HepG2 (cell line): ENCODE measurements at regions not wholly inside any gene's neighbourhood (a gene's known extent, or its start where the extent isn't known, plus 50 kb on each side); places are given as distances from the start of the nearest gene placed in this dataset.

Experiments used
- ATAC-seq: fragments of 200-7000 bp; cut with Tn5 transposase; 3 replicates; pipeline ENCODE4 v1.9.1; 2020; ENCODE audit warnings: mild to moderate bottlenecking, moderate library complexity
- BruUV-seq: library from RNA; stranded (reverse); fragments of 400-500 nt; replicated peaks from 2 replicates; lab custom pipeline; 2021; lab: Mats Ljungman, UMichigan
- CTCF ChIA-PET: fragments of 300-600 bp; formaldehyde crosslinking; extraction: SDS; loops from one replicate; lab custom pipeline; 2021; ENCODE audit warnings: low total read pairs, inconsistent platforms, low intra/inter-chr PET ratio; lab: Yijun Ruan, JAX
- POLR2A ChIA-PET: fragments of 350-600 bp; sonication (Branson Sonifier 250); formaldehyde crosslinking; loops from one replicate; lab custom pipeline; 2020; ENCODE audit warnings: antibody characterized with exemption, inconsistent platforms; lab: Yijun Ruan, JAX
- DNase-seq: peaks from one replicate; pipeline ENCODE4 v3.0.0-alpha.2; 2015; ENCODE audit warnings: low spot score
- FAIRE-seq: peaks from 3 replicates; lab custom pipeline; 2011; peaks lifted over from hg19 to GRCh38; lab: Jason Lieb, UNC
- H2AFZ ChIP-seq: one replicate; pipeline ENCODE4 v1.6.1; 2011; ENCODE audit warnings: low read length, inconsistent platforms
- H3K27ac ChIP-seq: fragments of 300-600 bp; 3 replicates; pipeline ENCODE4 v1.8.0; 2011; ENCODE audit warnings: mixed run types, mild to moderate bottlenecking, mixed read lengths, low read length, inconsistent platforms; ENCODE audit not compliant: insufficient read depth; ENCODE audit errors: extremely low read length
- H3K27me3 ChIP-seq, 2 experiments: fragments of 200-600 bp in 1 of 2; 2 replicates in 1 of 2; 3 replicates in 1 of 2; pipeline versions ENCODE4 v1.6.0 to v1.8.0; 2011; ENCODE audit warnings: low read length in 2 of 2, mild to moderate bottlenecking in 2 of 2, moderate library complexity in 2 of 2, inconsistent platforms in 1 of 2; ENCODE audit not compliant: insufficient read depth in 2 of 2, control insufficient read depth in 1 of 2
- H3K36me3 ChIP-seq, 2 experiments: fragments of 200-600 bp in 1 of 2; replicated peaks in 1 of 2; 2 replicates in 1 of 2; 3 replicates in 1 of 2; pipeline versions ENCODE4 v1.5.1 to v1.8.0; 2011; ENCODE audit warnings: low read length in 2 of 2, inconsistent platforms in 1 of 2; ENCODE audit not compliant: insufficient read depth in 2 of 2, control insufficient read depth in 1 of 2
- H3K4me1 ChIP-seq: 2 replicates; pipeline ENCODE4 v1.5.1; 2012; ENCODE audit warnings: low read length, inconsistent platforms; ENCODE audit not compliant: insufficient read depth
- H3K4me2 ChIP-seq: 2 replicates; pipeline ENCODE4 v1.6.0; 2011; ENCODE audit warnings: low read depth, low read length, inconsistent platforms
- H3K4me3 ChIP-seq, 3 experiments: fragments of 200-600 bp in 1 of 3; sonication (generic), shearing (Covaris generic) in 1 of 3; replicated peaks in 1 of 3; 2 replicates each; pipeline ENCODE4 v1.5.1; 2011 to 2016; ENCODE audit warnings: low read length in 3 of 3, inconsistent platforms in 2 of 3, low read depth in 2 of 3, mild to moderate bottlenecking in 2 of 3, control low read depth in 1 of 3, mixed read lengths in 1 of 3; ENCODE audit not compliant: insufficient read depth in 1 of 3
- H3K79me2 ChIP-seq: one replicate; pipeline ENCODE4 v1.6.1; 2011; ENCODE audit warnings: low read length, inconsistent platforms; ENCODE audit not compliant: insufficient read depth
- H3K9ac ChIP-seq: 2 replicates; pipeline ENCODE4 v1.6.0; 2011; ENCODE audit warnings: mild to moderate bottlenecking, low read depth, low read length, inconsistent platforms; ENCODE audit not compliant: insufficient read depth
- H3K9me3 ChIP-seq: 2 replicates; pipeline ENCODE4 v1.5.1; 2012; ENCODE audit warnings: mild to moderate bottlenecking, low read length
- H4K20me1 ChIP-seq: 2 replicates; pipeline ENCODE4 v1.6.0; 2011; ENCODE audit warnings: inconsistent platforms, mild to moderate bottlenecking, low read length, moderate library complexity; ENCODE audit not compliant: insufficient read depth
- ATF2 ChIP-seq: sonication (generic); formaldehyde crosslinking; IDR thresholded peaks from 2 replicates; pipeline ENCODE4 v1.4.0; 2020; ENCODE audit warnings: missing genetic modification reagents
- CBX2 ChIP-seq, 2 experiments: fragments of 200-600 bp in 1 of 2; sonication (generic); formaldehyde crosslinking in 1 of 2; IDR thresholded peaks; 2 replicates each; pipeline versions ENCODE4 v1.7.0 to v1.8.1; 2018 to 2022; ENCODE audit warnings: low read depth in 2 of 2, low read length in 1 of 2, mild to moderate bottlenecking in 1 of 2, missing genetic modification reagents in 1 of 2
- DNMT1 ChIP-seq: sonication (generic); formaldehyde crosslinking; IDR thresholded peaks from 2 replicates; pipeline ENCODE4 v1.5.1; 2020; ENCODE audit warnings: mild to moderate bottlenecking, missing genetic modification reagents
- GATA4 ChIP-seq: sonication (generic); IDR thresholded peaks from 2 replicates; pipeline ENCODE4 v1.6.1; 2016; ENCODE audit warnings: antibody characterized with exemption, low read depth, borderline replicate concordance
- PLRG1 ChIP-seq: fragments of 450-650 bp; conservative IDR thresholded peaks from 2 replicates; pipeline ENCODE4 v1.6.1; 2016
- STAG1 ChIP-seq: sonication (generic); formaldehyde crosslinking; IDR thresholded peaks from 2 replicates; pipeline ENCODE4 v1.4.0; 2020; ENCODE audit warnings: missing genetic modification reagents
- ZMYM4 ChIP-seq: sonication (generic); formaldehyde crosslinking; IDR thresholded peaks from 2 replicates; pipeline ENCODE4 v1.8.1; 2023; ENCODE audit warnings: mild to moderate bottlenecking, missing genetic modification reagents
- ZNF136 ChIP-seq: sonication (generic); formaldehyde crosslinking; IDR thresholded peaks from 2 replicates; pipeline ENCODE4 v1.8.1; 2022; ENCODE audit warnings: low read depth, mild to moderate bottlenecking, moderate library complexity, missing genetic modification reagents
- ZNF180 ChIP-seq: sonication (generic); formaldehyde crosslinking; IDR thresholded peaks from 2 replicates; pipeline ENCODE4 v1.4.0; 2020; ENCODE audit warnings: low read depth, missing genetic modification reagents, borderline replicate concordance
- ZNF225 ChIP-seq: sonication (generic); formaldehyde crosslinking; IDR thresholded peaks from 2 replicates; pipeline ENCODE4 v1.4.0; 2020; ENCODE audit warnings: mild to moderate bottlenecking, missing genetic modification reagents
- ZNF230 ChIP-seq: sonication (generic); formaldehyde crosslinking; IDR thresholded peaks from 2 replicates; pipeline ENCODE4 v1.4.0; 2020; ENCODE audit warnings: mild to moderate bottlenecking, missing genetic modification reagents
- WGBS: methylation state at CpG from one replicate; pipeline ENCODE4 v1.1.6; 2017; ENCODE audit warnings: low lambda C conversion rate; 5-methylcytosine and 5-hydroxymethylcytosine counted together
- in situ Hi-C: cut with HindIII; loops from 2 replicates; pipeline ENCODE4 v1.10.0; 2017; ENCODE audit warnings: low pct_unique_long_range_greater_than_20kb; ENCODE audit not compliant: extremely low pct_ligation_motif_present
- intact Hi-C: fragments of 100-400 bp; cut with micrococcal nuclease; formaldehyde crosslinking; loops from one replicate; pipeline ENCODE4 v1.10.0; 2022; ENCODE audit not compliant: unreplicated experiment
- TF ChIP-seq, protein P1 (sequence below): sonication (generic); formaldehyde crosslinking; IDR thresholded peaks from 2 replicates; pipeline ENCODE4 v1.5.0; 2020; ENCODE audit warnings: mild to moderate bottlenecking, missing genetic modification reagents, moderate library complexity

GRCh38 chr16:8500351-8500750, 90.0 kb downstream of the TMEM114 start:
- no peak for TF ChIP-seq ZNF180
- TF ChIP-seq ZNF230 (CRISPR knock-in tag), result no peak
- TF ChIP-seq DNMT1 (CRISPR knock-in tag), result no peak
- TF ChIP-seq ZNF225 (CRISPR knock-in tag), result no peak
- no peak for TF ChIP-seq CBX2 (IDR thresholded peaks at IDR 0.05; ENCODE audit: low read depth, low read length)
- TF ChIP-seq CBX2 (CRISPR knock-in tag; IDR thresholded peaks at IDR 0.05; ENCODE audit: low read depth), result no peak
- no peak for TF ChIP-seq STAG1 (CRISPR knock-in tag)
- TF ChIP-seq, protein P1, sequence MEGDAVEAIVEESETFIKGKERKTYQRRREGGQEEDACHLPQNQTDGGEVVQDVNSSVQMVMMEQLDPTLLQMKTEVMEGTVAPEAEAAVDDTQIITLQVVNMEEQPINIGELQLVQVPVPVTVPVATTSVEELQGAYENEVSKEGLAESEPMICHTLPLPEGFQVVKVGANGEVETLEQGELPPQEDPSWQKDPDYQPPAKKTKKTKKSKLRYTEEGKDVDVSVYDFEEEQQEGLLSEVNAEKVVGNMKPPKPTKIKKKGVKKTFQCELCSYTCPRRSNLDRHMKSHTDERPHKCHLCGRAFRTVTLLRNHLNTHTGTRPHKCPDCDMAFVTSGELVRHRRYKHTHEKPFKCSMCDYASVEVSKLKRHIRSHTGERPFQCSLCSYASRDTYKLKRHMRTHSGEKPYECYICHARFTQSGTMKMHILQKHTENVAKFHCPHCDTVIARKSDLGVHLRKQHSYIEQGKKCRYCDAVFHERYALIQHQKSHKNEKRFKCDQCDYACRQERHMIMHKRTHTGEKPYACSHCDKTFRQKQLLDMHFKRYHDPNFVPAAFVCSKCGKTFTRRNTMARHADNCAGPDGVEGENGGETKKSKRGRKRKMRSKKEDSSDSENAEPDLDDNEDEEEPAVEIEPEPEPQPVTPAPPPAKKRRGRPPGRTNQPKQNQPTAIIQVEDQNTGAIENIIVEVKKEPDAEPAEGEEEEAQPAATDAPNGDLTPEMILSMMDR (CRISPR knock-in tag), result no peak
- TF ChIP-seq ZNF136 (CRISPR knock-in tag), result no peak
- TF ChIP-seq ZMYM4 (CRISPR knock-in tag), result no peak
- TF ChIP-seq ATF2 (CRISPR knock-in tag), result no peak
- TF ChIP-seq PLRG1, result no peak
- TF ChIP-seq GATA4, result no peak
- TF ChIP-seq, all 625 proteins: peak for 0
- Histone ChIP-seq H3K4me3 (no peak overlapping the region), H3K36me3 (no peaks in the 10 kb centered on the region), H3K27ac (no peak overlapping the region), H3K9ac (no peak overlapping the region), H3K79me2 (no peaks in the 10 kb centered on the region), H4K20me1 (no peaks in the 10 kb centered on the region), H3K27me3 (peaks cover 2 to 12% of the 10 kb centered on the region in 2 experiments; a peak in 3 of 5 replicates), H2AFZ (no peak overlapping the region), H3K9me3 (no peaks in the 10 kb centered on the region), H3K4me1 (no peaks in the 10 kb centered on the region; the same call in 1 of the 2 replicates), H3K4me2 (no peak overlapping the region)
- in situ Hi-C loops (no loop called here), intact Hi-C loops (no loop called here)
- ChIA-PET POLR2A (no interaction called here), CTCF (no interaction called here)
- BruUV-seq, result no TSS peak
- DNase-seq (no peak), ATAC-seq (no peak), FAIRE-seq (no peak)
- WGBS, result 2% methylated on average over 1 of the region's 1 CpG
